ENCODE measurements at regions not wholly inside any gene's neighbourhood (a gene's known extent, or its start where the extent isn't known, plus 50 kb on each side); places are given as distances from the start of the nearest gene placed in this dataset.

GRCh38 chr1:68355614-68356013, 94.1 kb downstream of the RPE65 start:
- H3K27me3 Mint-ChIP-seq = no peaks in the 10 kb centered on the region
- ChIA-PET CTCF (no interaction called here), POLR2A (no interaction called here)
- H3K9me3 Mint-ChIP-seq = no peaks in the 10 kb centered on the region
- no peak overlapping the region for H3K27ac Mint-ChIP-seq
- no peaks in the 10 kb centered on the region for H3K4me1 Mint-ChIP-seq
- H3K4me3 Mint-ChIP-seq = no peak overlapping the region
- no peaks in the 10 kb centered on the region for H3K36me3 Mint-ChIP-seq (ENCODE audit: low read depth)
- DNase-seq = no peak

DNA sequence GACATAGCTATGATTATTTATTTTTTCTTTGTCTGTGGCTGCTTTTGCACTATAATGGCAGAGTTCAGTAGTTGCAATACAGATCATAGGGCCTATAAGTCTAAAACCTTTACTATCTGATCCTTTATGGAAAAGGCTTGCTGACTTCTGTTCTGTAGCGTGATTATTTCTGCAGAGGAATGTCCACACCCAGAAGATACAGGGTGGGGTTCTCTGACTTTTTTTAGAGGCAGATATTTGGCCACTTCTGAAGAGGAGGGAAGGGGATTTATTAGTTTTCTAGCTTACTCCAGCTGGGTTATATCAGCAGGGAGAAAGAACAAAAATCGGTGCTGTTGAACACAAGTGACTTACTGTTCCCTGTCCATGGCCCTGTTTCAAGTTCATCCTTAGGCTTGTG, 97.6 kb downstream of the RPE65 start:
- no peak for DNase-seq
- Mint-ChIP-seq H3K27ac (no peak overlapping the region), H3K4me3 (no peak overlapping the region), H3K9me3 (no peaks in the 10 kb centered on the region), H3K4me1 (no peaks in the 10 kb centered on the region), H3K36me3 (ENCODE audit: low read depth) (no peaks in the 10 kb centered on the region), H3K27me3 (no peaks in the 10 kb centered on the region)
- ChIA-PET POLR2A (no interaction called here), CTCF (no interaction called here)

DNA sequence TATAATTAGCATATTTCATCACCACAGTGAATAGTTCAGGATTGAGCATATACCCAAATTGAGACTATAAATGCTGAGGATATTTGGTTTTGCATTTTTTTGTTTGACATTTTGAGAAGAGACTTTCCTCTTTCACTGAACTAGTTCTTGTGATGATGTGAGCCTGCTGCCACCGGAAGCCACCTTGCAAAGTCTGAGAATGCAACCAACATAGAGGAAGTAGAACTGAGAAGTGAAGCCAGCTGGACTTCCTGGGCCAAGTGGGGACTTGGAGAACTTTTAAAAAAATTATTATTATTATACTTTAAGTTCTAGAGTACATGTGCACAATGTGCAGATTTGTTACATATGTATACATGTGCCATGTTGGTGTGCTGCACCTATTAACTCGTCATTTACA, 102.3 kb downstream of the RPE65 start:
- H3K27me3 Mint-ChIP-seq = no peaks in the 10 kb centered on the region
- ChIA-PET POLR2A (no interaction called here), CTCF (interaction anchor here (1.8 kb wide), 1 partner anchor 227 kb away, joined by 12 read pairs; no protein-coding TSS in a partner anchor)
- no peak overlapping the region for H3K27ac Mint-ChIP-seq
- H3K36me3 Mint-ChIP-seq (ENCODE audit: low read depth) = no peaks in the 10 kb centered on the region
- no peaks in the 10 kb centered on the region for H3K9me3 Mint-ChIP-seq
- H3K4me1 Mint-ChIP-seq = no peaks in the 10 kb centered on the region
- no peak overlapping the region for H3K4me3 Mint-ChIP-seq
- no peak for DNase-seq

DNA sequence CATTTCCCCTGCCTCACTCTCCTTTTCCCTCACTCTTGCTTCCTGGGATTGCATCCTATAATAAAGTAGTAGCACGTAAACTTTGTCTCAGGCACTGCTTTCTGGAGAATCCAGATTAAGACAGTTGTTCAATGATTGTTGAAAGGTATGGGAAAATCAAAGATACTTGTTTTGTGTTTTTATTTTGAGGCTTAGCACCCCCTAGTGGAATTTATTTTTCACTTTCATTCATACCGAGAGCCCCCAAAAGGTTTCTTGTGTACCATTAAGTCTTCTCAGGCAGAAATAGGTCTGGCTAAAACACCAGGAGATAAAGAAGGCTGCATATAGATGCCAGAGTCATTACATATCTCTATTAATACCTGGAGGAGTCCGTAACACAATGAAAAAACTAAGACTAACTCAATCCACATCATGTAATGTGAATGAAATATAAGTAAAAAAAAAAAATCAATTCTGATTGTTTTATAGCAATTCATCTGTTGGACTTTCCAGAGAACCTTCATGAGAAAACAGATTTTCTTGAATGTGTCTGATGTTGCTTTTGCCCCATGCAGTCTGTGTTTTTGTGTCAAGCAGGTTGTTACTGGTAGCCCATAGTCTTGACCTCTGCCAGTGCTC, 103.5 kb downstream of the RPE65 start:
- DNase-seq = no peak
- no peaks in the 10 kb centered on the region for H3K36me3 Mint-ChIP-seq (ENCODE audit: low read depth)
- H3K27ac Mint-ChIP-seq = no peak overlapping the region
- H3K27me3 Mint-ChIP-seq = no peaks in the 10 kb centered on the region
- H3K9me3 Mint-ChIP-seq = no peaks in the 10 kb centered on the region
- no peak overlapping the region for H3K4me3 Mint-ChIP-seq
- no peaks in the 10 kb centered on the region for H3K4me1 Mint-ChIP-seq
- ChIA-PET POLR2A (no interaction called here), CTCF (interaction anchor here (0.6 to 2.6 kb wide), 4 partner anchors 11 to 229 kb away, joined by 3 to 16 read pairs (median 8); no protein-coding TSS in a partner anchor)

- Mint-ChIP-seq H3K36me3 (ENCODE audit: low read depth) (no peaks in the 10 kb centered on the region), H3K4me3 (no peak overlapping the region), H3K9me3 (no peaks in the 10 kb centered on the region), H3K27ac (no peak overlapping the region), H3K27me3 (no peaks in the 10 kb centered on the region), H3K4me1 (no peaks in the 10 kb centered on the region)
- DNase-seq = no peak
- ChIA-PET POLR2A (no interaction called here), CTCF (interaction anchor here (1.0 to 1.5 kb wide), 2 partner anchors 224 to 227 kb away, joined by 4 to 5 read pairs; no protein-coding TSS in a partner anchor)
Observed at GRCh38 chr1:68344208-68344607, 105.5 kb downstream of the RPE65 start.

GRCh38 chr1:68340951-68341350, 108.6 kb upstream of the WLS start:
- H3K4me3 Mint-ChIP-seq = no peak overlapping the region
- H3K9me3 Mint-ChIP-seq = no peaks in the 10 kb centered on the region
- ChIA-PET CTCF (interaction anchor here (1.4 kb wide), 1 partner anchor 220 kb away, joined by 4 read pairs; no protein-coding TSS in a partner anchor), POLR2A (no interaction called here)
- H3K27me3 Mint-ChIP-seq = no peaks in the 10 kb centered on the region
- DNase-seq = no peak
- no peaks in the 10 kb centered on the region for H3K4me1 Mint-ChIP-seq
- no peaks in the 10 kb centered on the region for H3K36me3 Mint-ChIP-seq (ENCODE audit: low read depth)
- no peak overlapping the region for H3K27ac Mint-ChIP-seq

GRCh38 chr1:68339505-68339904, 107.2 kb upstream of the WLS start:
- no peak overlapping the region for H3K27ac Mint-ChIP-seq

DNA sequence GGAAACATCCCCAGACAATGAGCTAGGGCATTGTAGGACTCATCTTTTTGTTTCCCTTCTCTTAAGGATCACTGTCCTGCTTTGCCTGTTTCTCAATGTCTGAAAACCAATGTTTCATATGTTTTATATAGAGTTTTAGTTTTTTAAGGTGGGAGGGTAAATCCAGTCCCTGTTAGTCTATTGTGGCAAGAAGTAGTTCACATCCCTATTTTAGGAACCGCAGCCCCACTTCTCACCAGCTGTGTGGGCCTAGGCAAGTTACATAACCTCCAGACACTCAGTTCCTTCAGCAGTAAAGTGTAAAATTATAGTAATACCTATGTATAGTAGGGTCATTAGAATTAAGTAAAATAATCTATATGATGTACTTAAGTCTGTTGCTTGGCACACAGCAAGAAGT, 105.8 kb upstream of the WLS start:
- Mint-ChIP-seq H3K4me3 (no peak overlapping the region), H3K36me3 (ENCODE audit: low read depth) (no peaks in the 10 kb centered on the region), H3K27ac (no peak overlapping the region), H3K4me1 (no peaks in the 10 kb centered on the region), H3K9me3 (no peaks in the 10 kb centered on the region), H3K27me3 (no peaks in the 10 kb centered on the region)
- ChIA-PET POLR2A (no interaction called here), CTCF (no interaction called here)
- DNase-seq = no peak

More at GRCh38 chr1:68339505-68339904, 107.2 kb upstream of the WLS start:
- Mint-ChIP-seq H3K27me3 (no peaks in the 10 kb centered on the region), H3K9me3 (no peaks in the 10 kb centered on the region), H3K4me1 (no peaks in the 10 kb centered on the region), H3K36me3 (ENCODE audit: low read depth) (no peaks in the 10 kb centered on the region), H3K4me3 (no peak overlapping the region)
- ChIA-PET POLR2A (no interaction called here), CTCF (interaction anchor here (0.6 kb wide), 1 partner anchor 219 kb away, joined by 3 read pairs; no protein-coding TSS in a partner anchor)
- no peak for DNase-seq

GRCh38 chr1:68332041-68332440, 99.7 kb upstream of the WLS start:
- Mint-ChIP-seq H3K4me1 (no peaks in the 10 kb centered on the region), H3K4me3 (no peak overlapping the region), H3K36me3 (ENCODE audit: low read depth) (no peaks in the 10 kb centered on the region), H3K27me3 (no peaks in the 10 kb centered on the region), H3K9me3 (no peaks in the 10 kb centered on the region), H3K27ac (no peak overlapping the region)
- no peak for DNase-seq
- CTCF ChIA-PET = no interaction called here
- POLR2A ChIA-PET = no interaction called here

DNA sequence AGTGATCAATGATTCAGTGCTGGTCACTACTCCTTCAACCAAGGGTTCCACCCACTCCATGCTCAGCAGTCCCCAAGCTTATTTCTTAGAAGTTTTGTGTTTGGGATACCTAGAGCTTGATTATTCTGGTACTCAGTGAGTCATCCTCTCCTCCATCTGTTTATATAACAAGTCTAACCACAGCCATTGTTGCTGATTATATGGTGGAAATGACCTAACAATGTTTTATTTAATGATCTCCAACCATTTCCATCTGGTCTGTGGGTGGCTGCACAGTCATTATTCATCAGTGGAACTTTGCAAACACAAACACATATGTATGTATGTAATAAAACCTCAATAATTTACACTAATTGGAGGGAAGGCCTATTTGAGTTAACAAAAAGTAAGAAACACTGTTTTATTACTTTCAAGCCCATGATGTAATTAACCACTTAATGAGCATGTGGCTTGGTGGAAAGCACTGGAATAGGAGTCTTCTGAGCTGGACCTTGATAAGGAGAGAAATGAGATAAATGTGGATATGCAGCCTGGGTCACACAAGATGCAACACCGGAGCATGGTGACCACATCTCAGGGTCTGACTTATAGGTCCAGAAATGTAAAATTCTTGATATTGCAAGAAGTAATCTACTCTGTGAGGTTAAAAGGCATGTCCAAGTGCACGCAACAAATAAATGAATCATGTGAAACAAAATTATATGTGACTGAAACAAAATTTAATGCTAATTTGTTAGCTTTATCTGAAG, 99.0 kb upstream of the WLS start:
- DNase-seq = no peak
- Mint-ChIP-seq H3K4me3 (no peak overlapping the region), H3K36me3 (ENCODE audit: low read depth) (no peaks in the 10 kb centered on the region), H3K27ac (no peak overlapping the region), H3K27me3 (no peaks in the 10 kb centered on the region), H3K9me3 (no peaks in the 10 kb centered on the region), H3K4me1 (no peaks in the 10 kb centered on the region)
- ChIA-PET CTCF (no interaction called here), POLR2A (no interaction called here)

GRCh38 chr1:68330391-68330790, 98.1 kb upstream of the WLS start:
- Mint-ChIP-seq H3K27me3 (no peaks in the 10 kb centered on the region), H3K9me3 (no peaks in the 10 kb centered on the region), H3K4me3 (no peak overlapping the region), H3K4me1 (no peaks in the 10 kb centered on the region), H3K27ac (no peak overlapping the region), H3K36me3 (ENCODE audit: low read depth) (no peaks in the 10 kb centered on the region)
- ChIA-PET POLR2A (no interaction called here), CTCF (no interaction called here)
- no peak for DNase-seq

- CTCF ChIA-PET = no interaction called here
- POLR2A ChIA-PET = no interaction called here
- H3K4me1 Mint-ChIP-seq = no peaks in the 10 kb centered on the region
- H3K9me3 Mint-ChIP-seq = no peaks in the 10 kb centered on the region
- no peaks in the 10 kb centered on the region for H3K27me3 Mint-ChIP-seq
- no peaks in the 10 kb centered on the region for H3K36me3 Mint-ChIP-seq (ENCODE audit: low read depth)
- DNase-seq = no peak
- H3K27ac Mint-ChIP-seq = no peak overlapping the region
- H3K4me3 Mint-ChIP-seq = no peak overlapping the region
Observed at GRCh38 chr1:68329096-68329835, 96.9 kb upstream of the WLS start.

DNA sequence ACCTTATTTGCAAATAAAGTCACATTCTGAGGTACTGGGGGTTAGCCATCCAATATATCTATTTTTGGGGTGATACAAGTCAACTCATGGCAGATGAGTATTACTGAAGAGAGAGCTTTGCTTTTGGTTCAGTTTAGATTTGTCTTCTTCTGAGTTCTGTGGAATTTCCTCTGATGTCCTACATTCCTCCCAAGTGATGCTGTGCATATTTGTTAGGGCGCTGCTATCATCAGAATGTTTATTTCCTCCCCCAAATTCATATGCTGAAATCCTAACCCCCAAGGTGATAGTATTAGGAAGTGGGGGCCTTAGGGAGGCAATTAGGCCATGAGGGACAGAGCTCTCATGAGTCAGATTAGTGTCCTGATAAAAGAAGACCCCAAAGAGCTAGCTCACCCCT, 96.2 kb upstream of the WLS start:
- Mint-ChIP-seq H3K27me3 (no peaks in the 10 kb centered on the region), H3K36me3 (ENCODE audit: low read depth) (no peaks in the 10 kb centered on the region), H3K4me3 (no peak overlapping the region), H3K4me1 (no peaks in the 10 kb centered on the region), H3K27ac (no peak overlapping the region), H3K9me3 (no peaks in the 10 kb centered on the region)
- ChIA-PET POLR2A (no interaction called here), CTCF (no interaction called here)
- DNase-seq = no peak

Measured in activated CD4-positive, alpha-beta memory T cell treated with anti-CD3 and anti-CD28 coated beads, Interleukin-2, amount 10 ng/mL, durations not matched to agents 7 days and 5 days (primary cell).